ENCODE measurements at regions not wholly inside any gene's neighbourhood (a gene's known extent, or its start where the extent isn't known, plus 50 kb on each side); places are given as distances from the start of the nearest gene placed in this dataset.

DNA sequence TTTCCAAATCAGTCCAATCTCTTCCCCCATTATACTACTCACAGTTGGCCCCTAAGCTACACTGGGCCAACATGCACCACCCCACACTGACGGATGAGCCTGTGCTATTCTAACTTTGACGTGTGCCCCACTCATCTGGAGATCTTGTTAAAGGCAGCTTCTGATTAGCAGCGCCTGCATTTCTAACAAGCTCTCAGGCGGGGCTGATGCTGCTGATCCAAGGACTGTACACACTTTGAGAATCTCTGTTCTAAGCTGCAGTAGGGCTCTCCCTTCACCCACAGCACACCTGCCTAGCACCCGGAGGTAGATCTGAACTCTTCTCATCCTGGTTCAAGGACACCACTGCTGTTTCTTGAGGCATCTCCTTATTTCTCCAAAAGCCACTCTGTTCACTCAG lies 200.7 kb downstream of the SLC4A3 start:
- no peaks in the 10 kb centered on the region for H3K36me3 ChIP-seq (ENCODE audit: insufficient read depth, low read length)
- Mint-ChIP-seq H3K4me3 (ENCODE audit: unreplicated experiment) (no peak overlapping the region), H3K27me3 (ENCODE audit: low read depth, unreplicated experiment) (peaks cover 10% of the 10 kb centered on the region), H3K27ac (ENCODE audit: unreplicated experiment) (no peak overlapping the region), H3K9me3 (ENCODE audit: unreplicated experiment) (no peaks in the 10 kb centered on the region), H3K4me1 (ENCODE audit: low read depth, unreplicated experiment) (no peaks in the 10 kb centered on the region), H3K36me3 (ENCODE audit: low read depth, unreplicated experiment) (no peaks in the 10 kb centered on the region)
- H3K4me2 ChIP-seq (ENCODE audit: low read length) = no peak overlapping the region
- no peaks in the 10 kb centered on the region for H4K20me1 ChIP-seq (ENCODE audit: insufficient read depth, low read length)
- no peaks in the 10 kb centered on the region for H3K27me3 ChIP-seq (ENCODE audit: insufficient read depth, low read length)
- no peak for FAIRE-seq
- no peaks in the 10 kb centered on the region for H3K9me3 ChIP-seq (ENCODE audit: insufficient read depth, low read depth, low read length)
- TF ChIP-seq EZH2 (IDR thresholded peaks at IDR 0.05; ENCODE audit: insufficient read depth, low read length) (no peak), CTCF (IDR thresholded peaks at IDR 0.05; ENCODE audit: insufficient read depth, low read depth, low read length) (no peak)
- no peak overlapping the region for H3K4me3 ChIP-seq (ENCODE audit: insufficient read depth, low read depth, low read length)
- DNase-seq (ENCODE audit: low read depth) = no peak
- H3K4me1 ChIP-seq (ENCODE audit: insufficient read depth, low read length) = no peaks in the 10 kb centered on the region
- no peak overlapping the region for H3K9ac ChIP-seq (ENCODE audit: low read length)
- H3K27ac ChIP-seq (ENCODE audit: low read depth, low read length) = no peak overlapping the region
- H3K79me2 ChIP-seq (ENCODE audit: insufficient read depth, low read length) = no peaks in the 10 kb centered on the region
- H2AFZ ChIP-seq (ENCODE audit: low read depth, low read length) = no peak overlapping the region

DNA sequence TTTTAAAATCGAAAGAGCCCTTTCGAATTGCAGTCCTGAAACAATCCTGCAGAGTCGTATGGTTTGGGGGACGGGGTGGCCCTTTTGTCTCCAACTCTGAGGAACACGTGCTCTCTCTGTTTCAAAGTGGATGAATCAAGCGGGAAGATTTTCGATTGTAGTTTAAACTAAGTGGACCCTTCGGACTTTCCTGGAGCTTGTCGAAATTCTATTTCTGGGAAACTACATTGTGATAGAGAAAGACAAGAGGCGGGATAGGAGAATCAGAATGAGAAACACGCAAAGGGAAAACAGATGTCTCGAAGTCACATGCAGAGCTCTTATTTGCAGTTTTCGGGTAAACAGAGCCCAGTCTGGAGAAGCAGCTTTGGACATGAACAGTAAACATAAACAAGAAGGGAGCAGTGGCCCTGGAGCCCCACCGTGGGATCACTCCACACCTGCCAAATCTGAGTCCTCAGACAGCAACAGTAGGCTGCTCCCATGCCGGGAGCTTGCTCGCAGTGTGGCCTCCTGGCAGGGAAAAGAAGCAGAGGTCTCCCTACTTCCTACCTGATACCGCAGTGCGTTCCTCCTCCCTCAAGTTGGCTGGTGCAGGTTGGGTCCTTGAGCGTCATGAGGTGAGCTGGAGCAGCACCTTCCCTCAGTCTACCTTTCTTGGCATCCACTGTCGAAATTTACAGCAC lies 202.4 kb downstream of the SLC4A3 start:
- Histone ChIP-seq H4K20me1 (ENCODE audit: insufficient read depth, low read length) (no peaks in the 10 kb centered on the region), H3K27me3 (ENCODE audit: insufficient read depth, low read length) (no peaks in the 10 kb centered on the region), H3K79me2 (ENCODE audit: insufficient read depth, low read length) (no peaks in the 10 kb centered on the region), H3K4me1 (ENCODE audit: insufficient read depth, low read length) (no peaks in the 10 kb centered on the region), H3K27ac (ENCODE audit: low read depth, low read length) (no peak overlapping the region), H3K4me3 (ENCODE audit: insufficient read depth, low read depth, low read length) (no peak overlapping the region), H3K9ac (ENCODE audit: low read length) (no peak overlapping the region), H3K36me3 (ENCODE audit: insufficient read depth, low read length) (no peaks in the 10 kb centered on the region), H2AFZ (ENCODE audit: low read depth, low read length) (no peak overlapping the region), H3K9me3 (ENCODE audit: insufficient read depth, low read depth, low read length) (no peaks in the 10 kb centered on the region), H3K4me2 (ENCODE audit: low read length) (no peak overlapping the region)
- H3K4me3 Mint-ChIP-seq (ENCODE audit: unreplicated experiment) = no peak overlapping the region
- DNase-seq (ENCODE audit: low read depth) (no peak), FAIRE-seq (no peak)
- H3K27ac Mint-ChIP-seq (ENCODE audit: unreplicated experiment) = no peak overlapping the region
- H3K9me3 Mint-ChIP-seq (ENCODE audit: unreplicated experiment) = no peaks in the 10 kb centered on the region
- H3K36me3 Mint-ChIP-seq (ENCODE audit: low read depth, unreplicated experiment) = no peaks in the 10 kb centered on the region
- peaks cover 10% of the 10 kb centered on the region for H3K27me3 Mint-ChIP-seq (ENCODE audit: low read depth, unreplicated experiment)
- H3K4me1 Mint-ChIP-seq (ENCODE audit: low read depth, unreplicated experiment) = no peaks in the 10 kb centered on the region
- TF ChIP-seq EZH2 (IDR thresholded peaks at IDR 0.05; ENCODE audit: insufficient read depth, low read length) (no peak), CTCF (IDR thresholded peaks at IDR 0.05; ENCODE audit: insufficient read depth, low read depth, low read length) (no peak)

GRCh38 chr2:219830353-219830738 lies 202.9 kb downstream of the SLC4A3 start:
- no peak overlapping the region for H3K9ac ChIP-seq (ENCODE audit: low read length)
- no peaks in the 10 kb centered on the region for H3K4me1 Mint-ChIP-seq (ENCODE audit: low read depth, unreplicated experiment)
- no peak overlapping the region for H3K4me2 ChIP-seq (ENCODE audit: low read length)
- no peaks in the 10 kb centered on the region for H3K79me2 ChIP-seq (ENCODE audit: insufficient read depth, low read length)
- DNase-seq (ENCODE audit: low read depth) (no peak), FAIRE-seq (no peak)
- H3K27me3 ChIP-seq (ENCODE audit: insufficient read depth, low read length) = no peaks in the 10 kb centered on the region
- H3K27ac ChIP-seq (ENCODE audit: low read depth, low read length) = no peak overlapping the region
- no peaks in the 10 kb centered on the region for H3K36me3 Mint-ChIP-seq (ENCODE audit: low read depth, unreplicated experiment)
- H3K9me3 ChIP-seq (ENCODE audit: insufficient read depth, low read depth, low read length) = no peaks in the 10 kb centered on the region
- H3K4me3 ChIP-seq (ENCODE audit: insufficient read depth, low read depth, low read length) = no peak overlapping the region
- no peaks in the 10 kb centered on the region for H3K36me3 ChIP-seq (ENCODE audit: insufficient read depth, low read length)
- TF ChIP-seq EZH2 (IDR thresholded peaks at IDR 0.05; ENCODE audit: insufficient read depth, low read length) (no peak), CTCF (IDR thresholded peaks at IDR 0.05; ENCODE audit: insufficient read depth, low read depth, low read length) (no peak)
- H3K4me3 Mint-ChIP-seq (ENCODE audit: unreplicated experiment) = no peak overlapping the region
- no peak overlapping the region for H2AFZ ChIP-seq (ENCODE audit: low read depth, low read length)
- H3K9me3 Mint-ChIP-seq (ENCODE audit: unreplicated experiment) = no peaks in the 10 kb centered on the region
- H4K20me1 ChIP-seq (ENCODE audit: insufficient read depth, low read length) = no peaks in the 10 kb centered on the region
- no peak overlapping the region for H3K27ac Mint-ChIP-seq (ENCODE audit: unreplicated experiment)
- H3K27me3 Mint-ChIP-seq (ENCODE audit: low read depth, unreplicated experiment) = peaks cover 10% of the 10 kb centered on the region
- no peaks in the 10 kb centered on the region for H3K4me1 ChIP-seq (ENCODE audit: insufficient read depth, low read length)
